ENCODE measurements at regions not wholly inside any gene's neighbourhood (a gene's known extent, or its start where the extent isn't known, plus 50 kb on each side); places are given as distances from the start of the nearest gene placed in this dataset.

DNA sequence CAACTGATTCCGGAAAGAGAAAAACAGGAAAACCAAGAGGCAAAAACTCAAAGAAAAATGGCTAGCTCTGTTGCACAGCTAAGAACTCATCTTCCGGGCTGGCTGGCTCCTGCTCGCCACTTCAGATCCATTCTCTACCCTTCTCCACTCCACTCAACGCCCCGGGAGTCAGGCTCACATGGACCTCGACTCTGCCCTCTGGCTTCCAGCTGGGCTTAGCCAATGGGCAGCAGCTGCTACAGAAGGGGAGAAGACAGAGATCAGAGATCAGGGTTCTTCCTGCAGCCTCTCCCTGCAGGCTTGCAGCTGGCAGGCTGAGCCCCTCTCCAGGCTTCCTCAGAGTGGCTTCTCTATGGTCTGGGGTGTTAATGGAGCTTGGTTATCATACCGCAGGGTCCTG, 187.5 kb downstream of the MED10 start:
- Histone ChIP-seq H3K27me3 (no peaks in the 10 kb centered on the region), H3K27ac (no peak overlapping the region), H3K9me3 (replicated peaks in 1 of 3) (no peaks in the 10 kb centered on the region), H3K4me1 (replicated peaks in 1 of 2) (no peaks in the 10 kb centered on the region), H3K36me3 (replicated peaks in 1 of 2) (no peaks in the 10 kb centered on the region), H3K4me3 (no peak overlapping the region)
- DNase-seq: no peak
- WGBS, 4 donors: 71 to 77% (median 73%) methylated on average over 7 of the region's 7 CpGs
- TF ChIP-seq CTCF (IDR thresholded peaks at IDR 0.05) (no peak), POLR2A (IDR thresholded peaks at IDR 0.05) (no peak)
- intact Hi-C loops (cut with DNase I): no loop called here

DNA sequence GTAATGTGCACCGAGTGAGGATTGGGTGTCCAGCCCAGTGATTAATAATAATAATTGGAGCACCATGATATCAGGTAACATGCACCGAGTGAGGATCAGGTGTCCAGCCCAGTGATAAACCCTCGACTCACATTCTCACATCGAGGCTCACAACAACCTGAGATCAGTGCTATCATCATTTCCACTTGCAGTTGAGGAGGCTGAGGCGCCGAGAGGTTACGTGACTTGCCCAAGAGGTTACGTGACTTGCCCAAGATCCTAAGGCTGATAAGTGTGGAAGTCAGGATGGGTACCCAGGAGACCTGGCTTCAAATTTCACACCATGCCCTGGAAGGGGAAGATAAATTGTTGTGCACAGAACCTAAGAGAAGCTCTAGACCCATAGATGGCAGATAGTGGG, 189.4 kb downstream of the MED10 start:
- WGBS, 4 donors: 82 to 91% (median 87%) methylated on average over 8 of the region's 8 CpGs
- no peak for DNase-seq
- intact Hi-C loops (cut with DNase I): no loop called here
- Histone ChIP-seq H3K9me3 (replicated peaks in 1 of 3) (no peaks in the 10 kb centered on the region), H3K27me3 (no peaks in the 10 kb centered on the region), H3K36me3 (replicated peaks in 1 of 2) (no peaks in the 10 kb centered on the region), H3K27ac (no peak overlapping the region), H3K4me3 (no peak overlapping the region), H3K4me1 (replicated peaks in 1 of 2) (no peaks in the 10 kb centered on the region)
- TF ChIP-seq CTCF (IDR thresholded peaks at IDR 0.05) (no peak), POLR2A (IDR thresholded peaks at IDR 0.05) (no peak)

GRCh38 chr5:6188344-6188743, 190.0 kb downstream of the MED10 start:
- Histone ChIP-seq H3K4me3 (no peak overlapping the region), H3K27ac (no peak overlapping the region), H3K36me3 (replicated peaks in 1 of 2) (no peaks in the 10 kb centered on the region), H3K9me3 (replicated peaks in 1 of 3) (no peaks in the 10 kb centered on the region), H3K4me1 (replicated peaks in 1 of 2) (no peaks in the 10 kb centered on the region), H3K27me3 (no peaks in the 10 kb centered on the region)
- 82 to 86% (median 85%) methylated on average over 6 of the region's 6 CpGs for WGBS, 4 donors
- intact Hi-C loops (cut with DNase I): no loop called here
- DNase-seq: no peak
- TF ChIP-seq CTCF (IDR thresholded peaks at IDR 0.05): no peak
- TF ChIP-seq POLR2A (IDR thresholded peaks at IDR 0.05): no peak

DNA sequence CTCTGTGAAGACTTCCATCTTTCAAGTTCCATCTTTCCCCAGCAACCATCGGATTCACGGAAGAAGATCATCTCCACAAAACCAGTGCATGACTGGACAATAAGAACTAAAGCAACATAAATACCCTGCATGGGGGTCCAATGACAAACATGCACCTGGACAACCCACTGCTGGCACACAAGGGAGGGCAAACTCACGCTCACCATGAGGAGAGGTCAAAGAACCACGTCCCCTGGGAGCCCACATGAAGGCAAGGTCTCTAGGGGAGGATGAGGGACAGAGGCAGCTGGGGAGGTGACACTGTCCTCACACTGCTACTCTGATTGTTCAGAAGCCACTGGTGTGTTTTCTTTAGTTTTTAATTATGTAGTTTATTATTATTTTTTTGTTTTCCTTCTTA, 190.8 kb downstream of the MED10 start:
- Histone ChIP-seq H3K9me3 (replicated peaks in 1 of 3) (no peaks in the 10 kb centered on the region), H3K4me1 (replicated peaks in 1 of 2) (no peaks in the 10 kb centered on the region), H3K27me3 (no peaks in the 10 kb centered on the region), H3K4me3 (no peak overlapping the region), H3K27ac (no peak overlapping the region), H3K36me3 (replicated peaks in 1 of 2) (no peaks in the 10 kb centered on the region)
- no peak for TF ChIP-seq POLR2A (IDR thresholded peaks at IDR 0.05)
- TF ChIP-seq CTCF (IDR thresholded peaks at IDR 0.05): no peak
- intact Hi-C loops (cut with DNase I): no loop called here
- WGBS, 4 donors: 58 to 86% (median 73%) methylated on average over 4 of the region's 4 CpGs
- DNase-seq: no peak

Measured in adrenal gland (tissue), 9 donors.